Neutrophil (primary cell): ENCODE measurements at regions not wholly inside any gene's neighbourhood (a gene's known extent, or its start where the extent isn't known, plus 50 kb on each side); places are given as distances from the start of the nearest gene placed in this dataset.

Experiments
- H3K27ac ChIP-seq: fragments of 200-600 bp; sonication (generic); 2 replicates; pipeline ENCODE4 v1.5.1; 2016; ENCODE audit warnings: mild to moderate bottlenecking, moderate library complexity
- H3K27me3 ChIP-seq: fragments of 200-600 bp; sonication (generic); 2 replicates; pipeline ENCODE4 v1.6.0; 2016; ENCODE audit warnings: mild to moderate bottlenecking
- H3K36me3 ChIP-seq: fragments of 200-600 bp; sonication (generic); 2 replicates; pipeline ENCODE4 v1.5.1; 2017
- H3K4me1 ChIP-seq, 2 experiments: fragments of 200-600 bp in 1 of 2; sonication (generic) in 1 of 2; 1 replicate in 1 of 2; 2 replicates in 1 of 2; pipeline versions ENCODE4 v1.5.1 to v1.6.1; 2013 to 2016; ENCODE audit warnings: low read depth in 1 of 2, low read length in 1 of 2, mild to moderate bottlenecking in 1 of 2, moderate library complexity in 1 of 2; ENCODE audit not compliant: control insufficient read depth in 1 of 2, insufficient read depth in 1 of 2
- H3K4me3 ChIP-seq, 2 experiments: fragments of 200-600 bp in 1 of 2; sonication (generic) in 1 of 2; 1 replicate in 1 of 2; 2 replicates in 1 of 2; pipeline ENCODE4 v1.5.1; 2013 to 2016; ENCODE audit warnings: low read depth in 1 of 2, low read length in 1 of 2, mild to moderate bottlenecking in 1 of 2, moderate library complexity in 1 of 2
- H3K9me3 ChIP-seq: fragments of 200-600 bp; sonication (generic); 2 replicates; pipeline ENCODE4 v1.5.1; 2016
- CTCF ChIP-seq: fragments of 200-600 bp; sonication (generic); IDR thresholded peaks from 2 replicates; pipeline ENCODE4 v1.5.1; 2016; ENCODE audit warnings: antibody characterized with exemption

GRCh38 chr1:234554218-234554697 lies 55.7 kb downstream of the IRF2BP2 start:
- Histone ChIP-seq H3K4me3 (no peak overlapping the region), H3K27me3 (no peaks in the 10 kb centered on the region), H3K27ac (no peak overlapping the region), H3K36me3 (no peaks in the 10 kb centered on the region), H3K9me3 (no peaks in the 10 kb centered on the region), H3K4me1 (no peaks in the 10 kb centered on the region)
- TF ChIP-seq CTCF = no peak

GRCh38 chr1:234553240-234554188 lies 56.5 kb downstream of the IRF2BP2 start:
- H3K9me3 ChIP-seq = no peaks in the 10 kb centered on the region
- no peak overlapping the region for H3K27ac ChIP-seq
- H3K4me1 ChIP-seq = no peaks in the 10 kb centered on the region
- H3K27me3 ChIP-seq = no peaks in the 10 kb centered on the region
- TF ChIP-seq CTCF = no peak
- H3K36me3 ChIP-seq = no peaks in the 10 kb centered on the region
- H3K4me3 ChIP-seq = no peak overlapping the region

DNA sequence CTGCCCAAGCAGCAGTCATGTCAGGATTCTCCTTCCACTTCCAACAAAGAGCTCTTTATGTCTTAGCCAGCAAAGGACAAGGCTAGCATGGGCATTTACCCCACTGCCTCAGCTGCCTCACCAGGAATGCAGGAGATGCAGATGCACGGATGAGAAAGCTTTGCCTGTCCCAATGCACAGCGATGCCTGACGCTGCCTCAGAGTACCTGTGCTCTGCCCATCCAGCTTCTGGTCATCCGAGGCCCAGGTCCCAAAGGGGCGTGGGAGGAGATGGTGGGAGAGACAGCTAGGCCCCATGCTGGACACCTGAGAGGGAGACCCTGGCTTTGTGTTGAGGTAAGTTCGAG lies 59.0 kb downstream of the IRF2BP2 start:
- H3K36me3 ChIP-seq = no peaks in the 10 kb centered on the region
- peaks cover 10 to 13% of the 10 kb centered on the region in 2 experiments for H3K4me1 ChIP-seq
- H3K9me3 ChIP-seq = no peaks in the 10 kb centered on the region
- no peak overlapping the region for H3K4me3 ChIP-seq
- H3K27me3 ChIP-seq = no peaks in the 10 kb centered on the region
- no peak for TF ChIP-seq CTCF
- no peak overlapping the region for H3K27ac ChIP-seq

- no peak for TF ChIP-seq CTCF
- Histone ChIP-seq H3K4me1 (peaks cover 15 to 18% of the 10 kb centered on the region in 2 experiments), H3K4me3 (no peak overlapping the region), H3K27me3 (no peaks in the 10 kb centered on the region), H3K27ac (no peak overlapping the region), H3K9me3 (no peaks in the 10 kb centered on the region), H3K36me3 (no peaks in the 10 kb centered on the region)
These were observed 59.5 kb downstream of the IRF2BP2 start for GRCh38 chr1:234550341-234551031.

GRCh38 chr1:234549447-234550021 lies 60.4 kb downstream of the IRF2BP2 start:
- Histone ChIP-seq H3K4me3 (no peak overlapping the region), H3K9me3 (no peaks in the 10 kb centered on the region), H3K4me1 (peaks cover 18 to 19% of the 10 kb centered on the region in 2 experiments), H3K27me3 (no peaks in the 10 kb centered on the region), H3K36me3 (no peaks in the 10 kb centered on the region), H3K27ac (no peak overlapping the region)
- TF ChIP-seq CTCF = no peak
